ENCODE measurements at regions not wholly inside any gene's neighbourhood (a gene's known extent, or its start where the extent isn't known, plus 50 kb on each side); places are given as distances from the start of the nearest gene placed in this dataset.
"Not testable (repeated sequence)": the region's sequence is repeated elsewhere in the genome, so short reads cannot be mapped to it uniquely, and the experiment has no call there.

- H3K4me3 Mint-ChIP-seq; H3K36me3 Mint-ChIP-seq (ENCODE audit: low read depth); H3K27me3 Mint-ChIP-seq (ENCODE audit: low read depth); H3K4me1 Mint-ChIP-seq; H3K27ac Mint-ChIP-seq; H3K9me3 Mint-ChIP-seq: not testable (repeated sequence)
Observed at GRCh38 chrX:10469-11458, 270.4 kb upstream of the PLCXD1 start.

GRCh38 chrX:13821-14443 is 267.2 kb upstream of the PLCXD1 start:
- not testable (repeated sequence) for H3K9me3 Mint-ChIP-seq; H3K4me1 Mint-ChIP-seq; H3K36me3 Mint-ChIP-seq (ENCODE audit: low read depth); H3K27me3 Mint-ChIP-seq (ENCODE audit: low read depth)
- Mint-ChIP-seq H3K4me3 (peak overlapping the region; percentile 65 to 82 (median 70)), H3K27ac (peak overlapping the region in 1 of 3 experiments; percentile 30)

- not testable (repeated sequence) for H3K4me1 Mint-ChIP-seq; H3K4me3 Mint-ChIP-seq; H3K36me3 Mint-ChIP-seq (ENCODE audit: low read depth); H3K27me3 Mint-ChIP-seq (ENCODE audit: low read depth); H3K9me3 Mint-ChIP-seq; H3K27ac Mint-ChIP-seq
Observed at GRCh38 chrX:14452-14851, 266.7 kb upstream of the PLCXD1 start.

- H3K9me3 Mint-ChIP-seq; H3K4me1 Mint-ChIP-seq; H3K27ac Mint-ChIP-seq; H3K36me3 Mint-ChIP-seq (ENCODE audit: low read depth); H3K27me3 Mint-ChIP-seq (ENCODE audit: low read depth): not testable (repeated sequence)
- peak overlapping the region; percentile 59 to 78 (median 74) for H3K4me3 Mint-ChIP-seq
Observed at GRCh38 chrX:18768-19454, 262.3 kb upstream of the PLCXD1 start.

- not testable (repeated sequence) for H3K4me3 Mint-ChIP-seq; H3K27ac Mint-ChIP-seq; H3K9me3 Mint-ChIP-seq; H3K4me1 Mint-ChIP-seq; H3K36me3 Mint-ChIP-seq (ENCODE audit: low read depth); H3K27me3 Mint-ChIP-seq (ENCODE audit: low read depth)
Observed at GRCh38 chrX:19455-19827, 261.7 kb upstream of the PLCXD1 start.

GRCh38 chrX:19912-20571 is 261.1 kb upstream of the PLCXD1 start:
- Mint-ChIP-seq H3K27ac (peak overlapping the region; percentile 65 to 92 (median 91)), H3K4me3 (peak overlapping the region; percentile 87 to 93 (median 92)), H3K27me3 (ENCODE audit: low read depth) (no peaks in the 10 kb centered on the region), H3K4me1 (no peaks in the 10 kb centered on the region), H3K9me3 (no peaks in the 10 kb centered on the region), H3K36me3 (ENCODE audit: low read depth) (no peaks in the 10 kb centered on the region)
- peak in 1 of 3 experiments; percentile 5 for TF ChIP-seq CTCF (IDR thresholded peaks at IDR 0.05; ENCODE audit: unreplicated experiment in 3 of 3)

- not testable (repeated sequence) for H3K4me3 Mint-ChIP-seq; H3K9me3 Mint-ChIP-seq; H3K27ac Mint-ChIP-seq; H3K27me3 Mint-ChIP-seq (ENCODE audit: low read depth); H3K4me1 Mint-ChIP-seq; H3K36me3 Mint-ChIP-seq (ENCODE audit: low read depth)
Observed at GRCh38 chrX:24139-24538, 257.0 kb upstream of the PLCXD1 start.

Measured in nephron (organoid).